HEK293 (cell line): ENCODE measurements at regions not wholly inside any gene's neighbourhood (a gene's known extent, or its start where the extent isn't known, plus 50 kb on each side); places are given as distances from the start of the nearest gene placed in this dataset.

ENCODE experiments used
- CTCF ChIA-PET: fragments of 350-600 bp; formaldehyde crosslinking; extraction: SDS; loops from one replicate; lab custom pipeline; 2021; ENCODE audit warnings: antibody characterized with exemption; lab: Yijun Ruan, JAX
- POLR2A ChIA-PET: fragments of 300-600 bp; formaldehyde crosslinking; extraction: SDS; loops from one replicate; lab custom pipeline; 2020; ENCODE audit warnings: antibody characterized with exemption, inconsistent platforms; lab: Yijun Ruan, JAX
- H3K27ac ChIP-seq: fragments of 200-500 bp; sonication (Bioruptor generic); 2 replicates; pipeline ENCODE4 v1.5.1; 2014; ENCODE audit warnings: low read depth, low read length, control low read depth, inconsistent platforms; ENCODE audit errors: extremely low read depth
- H3K36me3 ChIP-seq, 2 experiments: fragments of 200-500 bp in 1 of 2; sonication (Bioruptor generic) in 1 of 2; 1 replicate in 1 of 2; 2 replicates in 1 of 2; pipeline ENCODE4 v1.5.1; 2014 to 2017; ENCODE audit warnings: inconsistent platforms in 2 of 2, low read length in 2 of 2; ENCODE audit not compliant: control insufficient read depth in 2 of 2, insufficient read depth in 1 of 2
- H3K4me1 ChIP-seq: fragments of 200-500 bp; sonication (Bioruptor generic); 2 replicates; pipeline ENCODE4 v1.5.1; 2014; ENCODE audit warnings: mild to moderate bottlenecking, low read length, inconsistent platforms; ENCODE audit not compliant: control insufficient read depth, insufficient read depth
- H3K4me3 ChIP-seq: 2 replicates; pipeline ENCODE4 v1.5.1; 2011; ENCODE audit warnings: low read depth, mild to moderate bottlenecking, control low read depth, low read length, moderate library complexity
- H3K9me3 ChIP-seq: fragments of 200-500 bp; sonication (Bioruptor generic); 2 replicates; pipeline ENCODE4 v1.5.1; 2014; ENCODE audit warnings: low read depth, low read length, inconsistent platforms; ENCODE audit not compliant: control insufficient read depth, insufficient read depth
- BCL11B ChIP-seq: fragments of 450-650 bp; formaldehyde crosslinking; IDR thresholded peaks from 2 replicates; pipeline ENCODE4 v1.5.1; 2016; ENCODE audit warnings: low read depth, missing biosample characterization, missing genetic modification characterization
- GFI1B ChIP-seq: fragments of 450-650 bp; formaldehyde crosslinking; IDR thresholded peaks from 2 replicates; pipeline ENCODE4 v1.5.1; 2016; ENCODE audit warnings: missing biosample characterization, missing genetic modification characterization
- GLIS1 ChIP-seq: fragments of 450-650 bp; formaldehyde crosslinking; IDR thresholded peaks from 2 replicates; pipeline ENCODE4 v1.5.1; 2016; ENCODE audit warnings: missing biosample characterization, missing genetic modification characterization
- KLF1 ChIP-seq: fragments of 450-650 bp; formaldehyde crosslinking; IDR thresholded peaks from 2 replicates; pipeline ENCODE4 v1.5.1; 2016; ENCODE audit warnings: missing biosample characterization, missing genetic modification characterization
- KLF16 ChIP-seq: fragments of 450-650 bp; formaldehyde crosslinking; IDR thresholded peaks from 2 replicates; pipeline ENCODE4 v1.5.1; 2017; ENCODE audit warnings: missing biosample characterization, missing genetic modification characterization
- KLF17 ChIP-seq: fragments of 450-650 bp; formaldehyde crosslinking; IDR thresholded peaks from 2 replicates; pipeline ENCODE4 v1.5.1; 2016; ENCODE audit warnings: missing biosample characterization, missing genetic modification characterization
- KLF9 ChIP-seq: fragments of 450-650 bp; formaldehyde crosslinking; IDR thresholded peaks from 2 replicates; pipeline ENCODE4 v1.5.1; 2016; ENCODE audit warnings: missing biosample characterization, missing genetic modification characterization, low read depth
- OSR2 ChIP-seq: fragments of 450-650 bp; formaldehyde crosslinking; IDR thresholded peaks from 2 replicates; pipeline ENCODE4 v1.5.1; 2016; ENCODE audit warnings: missing biosample characterization, missing genetic modification characterization
- TRIM28 ChIP-seq: IDR thresholded peaks from 2 replicates; pipeline ENCODE4 v1.6.1; 2011; ENCODE audit warnings: low read length, control low read depth, borderline replicate concordance
- WT1 ChIP-seq: fragments of 450-650 bp; formaldehyde crosslinking; IDR thresholded peaks from 2 replicates; pipeline ENCODE4 v1.5.1; 2016; ENCODE audit warnings: missing biosample characterization, missing genetic modification characterization
- YY2 ChIP-seq: fragments of 450-650 bp; formaldehyde crosslinking; IDR thresholded peaks from 2 replicates; pipeline ENCODE4 v1.5.1; 2016; ENCODE audit warnings: missing biosample characterization, missing genetic modification characterization
- ZBTB44 ChIP-seq: fragments of 450-650 bp; IDR thresholded peaks from 2 replicates; pipeline ENCODE4 v1.5.1; 2018; ENCODE audit warnings: missing biosample characterization, mild to moderate bottlenecking, missing genetic modification characterization
- ZNF112 ChIP-seq: fragments of 450-650 bp; formaldehyde crosslinking; IDR thresholded peaks from 2 replicates; pipeline ENCODE4 v1.5.0; 2017; ENCODE audit warnings: missing biosample characterization, missing genetic modification characterization
- ZNF140 ChIP-seq: fragments of 450-650 bp; formaldehyde crosslinking; IDR thresholded peaks from 2 replicates; pipeline ENCODE4 v1.5.1; 2016; ENCODE audit warnings: missing biosample characterization, missing genetic modification characterization
- ZNF146 ChIP-seq: fragments of 450-650 bp; formaldehyde crosslinking; IDR thresholded peaks from 2 replicates; pipeline ENCODE4 v1.5.1; 2016; ENCODE audit warnings: missing biosample characterization, missing genetic modification characterization
- ZNF157 ChIP-seq: fragments of 450-650 bp; formaldehyde crosslinking; IDR thresholded peaks from 2 replicates; pipeline ENCODE4 v1.5.1; 2016; ENCODE audit warnings: missing biosample characterization, missing genetic modification characterization
- ZNF302 ChIP-seq: fragments of 450-650 bp; formaldehyde crosslinking; IDR thresholded peaks from 2 replicates; pipeline ENCODE4 v1.5.1; 2016; ENCODE audit warnings: missing biosample characterization, missing genetic modification characterization, low read depth
- ZNF341 ChIP-seq: fragments of 450-650 bp; formaldehyde crosslinking; IDR thresholded peaks from 2 replicates; pipeline ENCODE4; 2016; ENCODE audit warnings: low read depth, missing biosample characterization, missing genetic modification characterization
- ZNF354C ChIP-seq: fragments of 450-650 bp; formaldehyde crosslinking; IDR thresholded peaks from 2 replicates; pipeline ENCODE4 v1.5.1; 2016; ENCODE audit warnings: missing biosample characterization, missing genetic modification characterization, low read depth, borderline replicate concordance
- ZNF398 ChIP-seq: fragments of 450-650 bp; formaldehyde crosslinking; IDR thresholded peaks from 2 replicates; pipeline ENCODE4 v1.5.1; 2017; ENCODE audit warnings: missing biosample characterization, missing genetic modification characterization
- ZNF521 ChIP-seq: fragments of 450-650 bp; formaldehyde crosslinking; IDR thresholded peaks from 2 replicates; pipeline ENCODE4 v1.5.1; 2017; ENCODE audit warnings: missing biosample characterization, mild to moderate bottlenecking, missing genetic modification characterization
- ZNF561 ChIP-seq: fragments of 450-650 bp; IDR thresholded peaks from 2 replicates; pipeline ENCODE4 v1.5.1; 2018; ENCODE audit warnings: missing biosample characterization, missing genetic modification characterization, borderline replicate concordance
- ZNF596 ChIP-seq: fragments of 450-650 bp; IDR thresholded peaks from 2 replicates; pipeline ENCODE4 v1.5.0; 2018; ENCODE audit warnings: missing biosample characterization, mild to moderate bottlenecking, missing genetic modification characterization, moderate library complexity

- TF ChIP-seq ZBTB44 (tag by site-specific recombination): no peak
- TF ChIP-seq GFI1B (tag by site-specific recombination): no peak
Observed at GRCh38 chr16:73347500-73348375, 299.8 kb upstream of the ZFHX3 start (continued).

DNA sequence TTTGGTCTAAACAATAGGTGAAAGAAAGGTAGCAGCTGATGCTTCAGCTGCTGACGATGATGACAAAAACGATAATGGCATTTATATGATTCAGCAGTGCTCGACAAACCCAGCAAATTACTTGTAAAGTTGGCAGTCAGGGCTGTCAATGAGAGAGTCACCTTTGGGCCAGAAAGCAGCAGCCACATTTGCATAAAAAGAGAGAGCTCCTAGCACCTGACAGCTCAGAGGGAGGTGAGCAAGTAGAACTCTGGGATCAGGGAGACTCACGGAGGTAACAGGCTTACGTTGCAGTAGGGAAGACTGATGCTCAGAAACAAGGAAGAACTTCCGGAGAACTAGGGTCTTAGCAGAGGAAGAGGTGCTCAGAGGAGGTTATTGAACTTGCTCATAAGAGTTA, 291.9 kb upstream of the ZFHX3 start:
- TF ChIP-seq BCL11B (tag by site-specific recombination): no peak
- no peak for TF ChIP-seq GFI1B (tag by site-specific recombination)
- TF ChIP-seq KLF16: no peak
- TF ChIP-seq ZNF561 (tag by site-specific recombination): no peak
- no peak for TF ChIP-seq KLF1
- TF ChIP-seq ZNF341 (tag by site-specific recombination): no peak
- no peak for TF ChIP-seq ZNF521 (tag by site-specific recombination)
- no peak for TF ChIP-seq ZNF354C (tag by site-specific recombination)
- no peak for TF ChIP-seq ZNF140 (tag by site-specific recombination)
- TF ChIP-seq ZNF146 (tag by site-specific recombination): no peak
- no peak for TF ChIP-seq WT1 (tag by site-specific recombination)
- no peak for TF ChIP-seq TRIM28
- no peak for TF ChIP-seq GLIS1 (tag by site-specific recombination)
- no peak for TF ChIP-seq ZNF157 (tag by site-specific recombination)
- TF ChIP-seq YY2: no peak
- TF ChIP-seq ZNF302 (tag by site-specific recombination): no peak
- Histone ChIP-seq H3K36me3 (no peaks in the 10 kb centered on the region), H3K27ac (no peak overlapping the region), H3K9me3 (no peaks in the 10 kb centered on the region), H3K4me3 (no peak overlapping the region), H3K4me1 (no peaks in the 10 kb centered on the region)
- CTCF ChIA-PET: no interaction called here
- POLR2A ChIA-PET: no interaction called here

DNA sequence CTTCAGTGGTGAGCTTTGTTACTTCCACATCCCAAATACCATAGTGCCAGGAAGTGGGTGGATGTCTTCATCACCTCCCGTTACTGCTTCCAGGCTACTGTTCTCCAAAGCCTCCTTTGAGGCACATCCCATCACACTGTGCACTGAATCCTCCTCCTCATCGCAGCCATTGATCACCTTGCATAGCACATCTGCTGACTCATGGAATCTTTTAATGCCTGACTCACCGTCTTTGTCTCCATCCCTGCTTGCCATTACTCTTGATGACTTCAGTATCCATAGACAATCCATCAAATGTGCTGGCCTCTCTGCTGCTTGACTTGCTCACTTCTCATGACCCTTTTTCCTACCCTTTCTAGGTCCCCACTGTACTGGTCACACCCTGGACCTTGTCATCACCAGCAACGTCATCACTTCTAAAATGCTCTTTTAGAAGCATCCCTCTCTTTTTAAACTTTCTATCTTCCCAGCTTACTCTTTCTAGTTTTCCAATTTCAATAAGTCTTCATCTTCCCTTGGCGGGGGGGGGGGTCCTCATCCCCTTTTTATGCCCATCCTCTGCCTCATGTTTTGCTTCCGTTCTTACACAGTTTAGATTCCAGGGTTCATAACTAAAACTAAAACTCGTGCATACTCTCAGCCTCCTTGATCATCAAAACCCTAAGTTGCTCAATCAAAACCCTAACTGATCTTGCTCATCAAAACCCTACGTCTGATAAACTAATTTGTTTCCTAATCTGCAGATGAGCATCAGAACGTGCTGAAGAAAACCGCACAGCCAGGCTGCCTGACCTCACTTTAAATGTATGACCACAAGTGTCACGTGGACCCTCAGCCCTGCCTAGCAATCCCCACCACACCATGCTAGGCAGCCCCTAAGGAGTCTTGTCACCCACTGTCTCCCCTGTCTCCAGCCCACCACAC, 289.7 kb upstream of the ZFHX3 start:
- TF ChIP-seq KLF9 (tag by site-specific recombination) (no peak), ZNF398 (tag by site-specific recombination) (no peak), GFI1B (tag by site-specific recombination) (no peak), OSR2 (tag by site-specific recombination) (no peak), ZNF596 (tag by site-specific recombination) (no peak), KLF17 (tag by site-specific recombination) (no peak), ZNF112 (tag by site-specific recombination) (no peak)
- Histone ChIP-seq H3K4me3 (no peak overlapping the region), H3K36me3 (no peaks in the 10 kb centered on the region), H3K27ac (no peak overlapping the region), H3K9me3 (no peaks in the 10 kb centered on the region), H3K4me1 (no peaks in the 10 kb centered on the region)
- CTCF ChIA-PET: interaction anchor here (0.6 kb wide), 1 partner anchor 14 kb away, joined by 3 read pairs; no protein-coding TSS in a partner anchor
- POLR2A ChIA-PET: no interaction called here
